H1 (cell line): ENCODE measurements at regions not wholly inside any gene's neighbourhood (a gene's known extent, or its start where the extent isn't known, plus 50 kb on each side); places are given as distances from the start of the nearest gene placed in this dataset.

Experiments
- CTCF ChIA-PET: fragments of 300-600 bp; sonication (Branson Sonifier 250); formaldehyde crosslinking; loops from one replicate; lab custom pipeline; 2021; ENCODE audit not compliant: partially characterized antibody; lab: Charles Lee
- POLR2A ChIA-PET: fragments of 300-600 bp; sonication (Branson Sonifier 250); formaldehyde crosslinking; loops from one replicate; lab custom pipeline; 2021; ENCODE audit warnings: inconsistent platforms; ENCODE audit not compliant: partially characterized antibody; lab: Charles Lee
- DNase-seq, 2 experiments: peaks; one replicate each; pipeline versions ENCODE4 v3.0.0 to v3.0.0-alpha.2; 2010 to 2022; ENCODE audit warnings: low spot score in 2 of 2, low read depth in 1 of 2, mixed read lengths in 1 of 2
- FAIRE-seq: peaks from 2 replicates; lab custom pipeline; 2011; peaks lifted over from hg19 to GRCh38; lab: Jason Lieb, UNC
- H2AFZ ChIP-seq: 2 replicates; pipeline ENCODE4 v1.8.1; 2012; ENCODE audit warnings: low read length, inconsistent platforms
- H2AK5ac ChIP-seq: 2 replicates; pipeline ENCODE4 v1.6.1; 2013; ENCODE audit warnings: low read depth, low read length
- H2BK120ac ChIP-seq: replicated peaks from 2 replicates; pipeline ENCODE3; 2013; ENCODE audit warnings: low read depth, low read length, inconsistent platforms
- H2BK12ac ChIP-seq: 2 replicates; pipeline ENCODE4 v1.6.1; 2013; ENCODE audit warnings: low read depth, low read length
- H2BK15ac ChIP-seq: 2 replicates; pipeline ENCODE4 v1.6.1; 2013; ENCODE audit warnings: low read length
- H2BK20ac ChIP-seq: 2 replicates; pipeline ENCODE4 v1.6.1; 2013; ENCODE audit warnings: low read length
- H2BK5ac ChIP-seq: 2 replicates; pipeline ENCODE4 v1.6.1; 2013; ENCODE audit warnings: low read depth, low read length
- H3K14ac ChIP-seq: 2 replicates; pipeline ENCODE4 v1.6.1; 2013; ENCODE audit warnings: inconsistent platforms; ENCODE audit not compliant: insufficient read length
- H3K18ac ChIP-seq: 2 replicates; pipeline ENCODE4 v1.6.1; 2013; ENCODE audit warnings: low read length; ENCODE audit errors: extremely low read depth
- H3K23ac ChIP-seq: 2 replicates; pipeline ENCODE4 v1.6.1; 2013; ENCODE audit warnings: inconsistent platforms; ENCODE audit not compliant: insufficient read length
- H3K23me2 ChIP-seq: 2 replicates; pipeline ENCODE4 v1.6.1; 2013; ENCODE audit warnings: low read depth, low read length
- H3K27ac ChIP-seq: 2 replicates; pipeline ENCODE4 v1.6.1; 2011; ENCODE audit warnings: low read depth, low read length, inconsistent platforms
- H3K27me3 ChIP-seq, 4 experiments: replicated peaks in 1 of 4; 1 replicate in 1 of 4; 2 replicates in 3 of 4; pipeline versions ENCODE4 v1.6.1 to v1.8.1; 2011 to 2013; ENCODE audit warnings: low read length in 3 of 4, mild to moderate bottlenecking in 3 of 4, inconsistent platforms in 2 of 4, mixed read lengths in 2 of 4, moderate library complexity in 1 of 4; ENCODE audit not compliant: control insufficient read depth in 3 of 4, insufficient read depth in 3 of 4; ENCODE audit errors: extremely low read depth in 1 of 4
- H3K36me3 ChIP-seq, 4 experiments: 2 replicates each; pipeline versions ENCODE4 v1.6.1 to v1.8.1; 2011 to 2013; ENCODE audit warnings: mild to moderate bottlenecking in 4 of 4, low read length in 3 of 4, moderate library complexity in 2 of 4, control low read depth in 1 of 4, inconsistent platforms in 1 of 4; ENCODE audit not compliant: insufficient read depth in 4 of 4, control insufficient read depth in 2 of 4
- H3K4ac ChIP-seq: replicated peaks from 2 replicates; pipeline ENCODE3; 2013; ENCODE audit warnings: low read length, low read depth, mixed read lengths, inconsistent platforms; ENCODE audit not compliant: insufficient read length
- H3K4me1 ChIP-seq, 4 experiments: replicated peaks in 1 of 4; 1 replicate in 1 of 4; 2 replicates in 3 of 4; pipeline versions ENCODE4 v1.6.1 to v1.8.1; 2011 to 2013; ENCODE audit warnings: low read length in 3 of 4, inconsistent platforms in 2 of 4, mixed read lengths in 1 of 4; ENCODE audit not compliant: insufficient read depth in 4 of 4, control insufficient read depth in 3 of 4
- H3K4me2 ChIP-seq, 2 experiments: 2 replicates each; pipeline versions ENCODE4 v1.6.1 to v1.8.1; 2011 to 2013; ENCODE audit warnings: low read depth in 2 of 2, low read length in 2 of 2, control low read depth in 1 of 2, inconsistent platforms in 1 of 2, mild to moderate bottlenecking in 1 of 2; ENCODE audit not compliant: insufficient read depth in 1 of 2
- H3K4me3 ChIP-seq, 4 experiments: fragments of 200-600, 300-600 bp in 1 of 4; sonication (generic), shearing (Covaris generic), sonication (Bioruptor Twin) in 1 of 4; 2 replicates each; pipeline versions ENCODE4 v1.5.1 to v1.8.1; 2011 to 2016; ENCODE audit warnings: low read length in 4 of 4, low read depth in 3 of 4, control low read depth in 2 of 4, inconsistent platforms in 2 of 4, mild to moderate bottlenecking in 2 of 4, mixed read lengths in 1 of 4, moderate library complexity in 1 of 4; ENCODE audit not compliant: insufficient read depth in 2 of 4; ENCODE audit errors: extremely low read depth in 1 of 4
- H3K56ac ChIP-seq: replicated peaks from 2 replicates; pipeline ENCODE3; 2013; ENCODE audit warnings: low read depth, mild to moderate bottlenecking, mixed read lengths, low read length, inconsistent platforms; ENCODE audit not compliant: insufficient read length
- H3K79me1 ChIP-seq: 2 replicates; pipeline ENCODE4 v1.6.1; 2013; ENCODE audit warnings: low read depth, low read length, control low read depth
- H3K79me2 ChIP-seq, 2 experiments: 2 replicates each; pipeline versions ENCODE4 v1.6.1 to v1.8.1; 2012 to 2013; ENCODE audit warnings: low read length in 2 of 2, mild to moderate bottlenecking in 2 of 2, inconsistent platforms in 1 of 2; ENCODE audit not compliant: insufficient read depth in 2 of 2, control insufficient read depth in 1 of 2
- H3K9ac ChIP-seq, 4 experiments: replicated peaks in 1 of 4; 1 replicate in 1 of 4; 2 replicates in 3 of 4; pipeline versions ENCODE4 v1.6.1 to v1.8.1; 2011 to 2013; ENCODE audit warnings: low read depth in 3 of 4, low read length in 3 of 4, control low read depth in 2 of 4, mild to moderate bottlenecking in 2 of 4, moderate library complexity in 2 of 4, inconsistent platforms in 1 of 4; ENCODE audit errors: extremely low read depth in 1 of 4
- H3K9me3 ChIP-seq, 2 experiments: 2 replicates each; pipeline versions ENCODE4 v1.6.1 to v1.8.1; 2012 to 2013; ENCODE audit warnings: mild to moderate bottlenecking in 2 of 2, moderate library complexity in 2 of 2, control low read depth in 1 of 2, inconsistent platforms in 1 of 2, low read depth in 1 of 2, low read length in 1 of 2, mixed read lengths in 1 of 2; ENCODE audit not compliant: insufficient read depth in 2 of 2
- H4K20me1 ChIP-seq, 2 experiments: replicated peaks in 1 of 2; 2 replicates each; pipeline versions ENCODE3 to v1.8.1; 2011 to 2013; ENCODE audit warnings: inconsistent platforms in 2 of 2, low read length in 2 of 2, mild to moderate bottlenecking in 1 of 2; ENCODE audit not compliant: insufficient read depth in 2 of 2, control insufficient read depth in 1 of 2
- H4K5ac ChIP-seq: 2 replicates; pipeline ENCODE4 v1.6.1; 2013; ENCODE audit warnings: low read length, low read depth, mixed read lengths, inconsistent platforms; ENCODE audit not compliant: insufficient read length
- H4K8ac ChIP-seq: 2 replicates; pipeline ENCODE4 v1.8.0; 2013; ENCODE audit warnings: mild to moderate bottlenecking, moderate library complexity, low read length, inconsistent platforms; ENCODE audit not compliant: insufficient read depth; ENCODE audit errors: extremely low read depth
- H4K91ac ChIP-seq: replicated peaks from 2 replicates; pipeline ENCODE3; 2013; ENCODE audit warnings: low read length, mixed read lengths, inconsistent platforms; ENCODE audit not compliant: insufficient read length
- ATF3 ChIP-seq: IDR thresholded peaks from 2 replicates; pipeline ENCODE4 v1.6.1; 2011; ENCODE audit warnings: low read depth, mild to moderate bottlenecking, low read length; ENCODE audit not compliant: insufficient read depth
- BRCA1 ChIP-seq: IDR thresholded peaks from 2 replicates; pipeline ENCODE4 v1.6.1; 2012; ENCODE audit warnings: low read depth, low read length, improper control_type of control experiment
- HDAC6 ChIP-seq: IDR thresholded peaks from one replicate; pipeline ENCODE4 v1.7.1; 2012; ENCODE audit warnings: low read depth, mild to moderate bottlenecking, inconsistent platforms, low read length, moderate library complexity
- NANOG ChIP-seq: IDR thresholded peaks from 2 replicates; pipeline ENCODE4 v1.6.1; 2011; ENCODE audit warnings: low read length, low read depth, mild to moderate bottlenecking, inconsistent platforms; ENCODE audit not compliant: insufficient read depth, poor library complexity, severe bottlenecking
- SP4 ChIP-seq: IDR thresholded peaks from 2 replicates; pipeline ENCODE4 v1.6.1; 2012; ENCODE audit warnings: low read length, inconsistent platforms
- SUZ12 ChIP-seq: fragments of 200-600 bp; sonication (generic); IDR thresholded peaks from 2 replicates; pipeline ENCODE4 v1.6.1; 2012; ENCODE audit warnings: mild to moderate bottlenecking, inconsistent platforms, low read length, moderate library complexity, mixed read lengths
- USF2 ChIP-seq: IDR thresholded peaks from 2 replicates; pipeline ENCODE4 v1.6.1; 2011; ENCODE audit warnings: low read length, improper control_type of control experiment
- WGBS, 2 experiments: shearing (Covaris generic) in 1 of 2; methylation state at CpG; one replicate each; pipeline versions ENCODE4 v1.1.6 to v1.1.7; 2013 to 2015; ENCODE audit warnings: low lambda C conversion rate in 2 of 2, mixed read lengths in 2 of 2, inconsistent platforms in 1 of 2, low coverage in 1 of 2, missing lambda C conversion rate in 1 of 2; ENCODE audit not compliant: insufficient replicate concordance in 2 of 2, insufficient coverage in 1 of 2, insufficient read length in 1 of 2; ENCODE audit errors: extremely low coverage in 1 of 2, missing lambda C conversion rate in 1 of 2; 5-methylcytosine and 5-hydroxymethylcytosine counted together

GRCh38 chr7:156464339-156464738 is 176.2 kb upstream of the RNF32 start:
- 83% methylated on average over 10 of the region's 10 CpGs; no CpG with 5 or more reads in 1 of the 2 experiments for WGBS, 2 experiments
- Histone ChIP-seq H3K79me1 (no peaks in the 10 kb centered on the region), H3K27me3 (no peaks in the 10 kb centered on the region), H2AK5ac (no peak overlapping the region), H2BK5ac (no peak overlapping the region), H4K8ac (no peak overlapping the region), H3K27ac (no peak overlapping the region), H4K5ac (no peak overlapping the region), H2BK20ac (no peak overlapping the region), H3K4me2 (no peak overlapping the region), H4K91ac (no peak overlapping the region), H3K4ac (no peak overlapping the region), H2BK15ac (no peak overlapping the region), H3K23me2 (no peaks in the 10 kb centered on the region), H3K9me3 (no peaks in the 10 kb centered on the region), H3K18ac (no peak overlapping the region), H3K56ac (no peak overlapping the region), H3K36me3 (no peaks in the 10 kb centered on the region; a peak in 1 of 8 replicates), H3K4me3 (no peak overlapping the region), H3K9ac (no peak overlapping the region), H3K23ac (no peak overlapping the region), H2BK120ac (no peak overlapping the region), H4K20me1 (no peaks in the 10 kb centered on the region), H3K14ac (no peak overlapping the region), H2AFZ (no peak overlapping the region), H3K4me1 (no peaks in the 10 kb centered on the region), H3K79me2 (no peaks in the 10 kb centered on the region), H2BK12ac (no peak overlapping the region)
- ChIA-PET CTCF (interaction anchor here (1.6 kb wide), 2 partner anchors 10 to 12 kb away, joined by 5 to 7 read pairs; no protein-coding TSS in a partner anchor), POLR2A (no interaction called here)
- no peak for TF ChIP-seq ATF3
- TF ChIP-seq SUZ12 = no peak
- no peak for TF ChIP-seq BRCA1
- TF ChIP-seq HDAC6 = no peak
- no peak for TF ChIP-seq SP4
- no peak for TF ChIP-seq USF2
- no peak for TF ChIP-seq NANOG
- DNase-seq = no peak
- FAIRE-seq = no peak
